T-helper 9 cell (primary cell): ENCODE measurements at regions not wholly inside any gene's neighbourhood (a gene's known extent, or its start where the extent isn't known, plus 50 kb on each side); places are given as distances from the start of the nearest gene placed in this dataset.
"Not testable (repeated sequence)": the region's sequence is repeated elsewhere in the genome, so short reads cannot be mapped to it uniquely, and the experiment has no call there.

Experiments used
- DNase-seq: peaks from one replicate; pipeline ENCODE4 v3.0.0-alpha.2; 2020

DNA sequence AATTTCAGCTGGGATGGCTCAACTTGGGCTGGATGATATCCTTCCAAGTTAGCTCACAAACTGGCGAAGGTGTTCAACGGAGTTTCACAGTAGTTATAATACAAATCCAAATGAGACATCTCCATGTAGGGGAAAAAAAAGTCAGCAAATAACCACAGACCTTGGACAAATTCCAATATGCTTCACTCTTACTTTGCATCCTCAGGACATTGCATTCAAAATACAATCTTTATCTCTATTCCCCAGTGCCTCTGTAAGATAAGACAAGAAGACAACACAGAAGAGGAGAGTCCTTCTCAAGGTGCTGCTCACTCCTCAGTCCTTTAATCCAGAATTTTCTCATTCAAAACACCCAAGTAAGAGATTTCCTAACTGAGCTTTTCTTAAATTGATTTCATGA, 1797.7 kb downstream of the MRPL39 start:
- DNase-seq: no peak

GRCh38 chr21:23806966-23807548, 1800.2 kb downstream of the MRPL39 start:
- not testable (repeated sequence) for DNase-seq

DNA sequence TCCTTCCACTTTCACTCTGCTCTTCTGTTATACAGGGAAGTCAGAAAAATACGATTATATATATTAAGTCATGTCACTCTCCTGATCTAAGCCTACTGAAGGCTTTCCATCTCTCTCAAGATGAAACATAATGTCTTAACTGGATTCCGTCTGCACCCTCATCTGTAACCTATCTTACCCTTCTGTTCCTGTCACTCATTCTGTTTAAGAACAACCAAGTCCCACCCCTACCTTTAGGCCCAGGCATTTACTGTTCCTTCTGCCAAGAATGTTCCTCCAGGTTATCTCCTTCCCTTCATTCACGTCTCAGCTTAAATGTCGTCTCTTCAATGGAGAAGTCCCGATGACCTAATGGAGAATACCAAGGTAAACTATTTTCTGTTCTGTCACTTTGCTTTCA, 1802.4 kb downstream of the MRPL39 start:
- no peak for DNase-seq

DNA sequence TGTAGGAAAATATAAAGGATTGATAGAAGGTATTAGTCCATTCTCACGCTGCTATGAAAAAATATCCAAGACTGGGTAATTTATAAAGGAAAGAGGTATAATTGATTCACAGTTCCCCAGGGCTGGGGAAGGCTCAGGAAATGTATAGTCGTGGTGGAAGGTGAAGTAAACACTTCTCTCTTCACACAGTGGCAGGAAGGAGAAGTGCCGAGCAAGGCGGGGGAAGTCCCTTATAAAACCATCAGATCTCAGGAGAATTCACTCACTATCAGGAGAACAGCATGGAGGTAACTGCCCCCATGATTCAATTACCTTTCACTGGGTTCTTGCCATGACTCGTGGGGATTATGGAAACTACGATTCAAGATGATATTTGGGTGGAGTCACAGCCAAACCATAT, 1806.0 kb downstream of the MRPL39 start:
- DNase-seq: no peak

DNA sequence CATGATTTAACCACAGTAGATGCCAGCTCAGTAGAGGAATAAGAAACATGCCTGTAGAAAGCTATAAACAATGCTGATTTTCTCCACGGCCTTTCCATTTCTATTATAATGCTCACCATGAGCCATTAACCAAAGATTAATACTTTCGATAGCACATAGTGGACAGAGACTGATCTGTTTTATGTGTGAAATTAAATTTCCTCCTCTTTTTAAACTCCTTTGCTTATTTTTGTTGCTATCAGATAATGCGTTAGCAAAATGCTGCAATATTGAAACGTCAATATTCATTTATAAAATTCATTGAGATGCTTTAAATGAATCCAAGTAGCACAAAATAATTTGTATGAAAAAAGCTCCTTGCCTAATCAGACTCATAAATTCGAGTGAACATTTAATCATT, 1807.9 kb downstream of the MRPL39 start:
- no peak for DNase-seq

DNA sequence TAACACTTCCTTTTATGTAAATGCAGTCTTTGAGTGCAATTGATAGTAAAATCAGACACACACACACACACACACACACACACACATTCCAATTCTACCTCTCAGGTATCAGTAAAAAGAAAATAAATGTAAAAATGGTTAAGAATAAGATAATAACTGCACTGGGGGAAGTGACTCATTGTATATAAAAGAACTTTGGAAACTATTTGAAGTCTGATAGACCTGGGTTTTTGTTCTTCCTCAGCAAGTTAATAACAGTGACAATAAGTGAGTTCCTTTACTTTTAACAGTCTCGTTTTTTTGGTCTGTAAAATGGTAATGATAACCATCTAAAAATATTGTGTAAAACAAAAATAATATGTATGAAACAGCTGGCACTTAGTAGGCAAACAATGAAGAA, 1815.0 kb downstream of the MRPL39 start:
- no peak for DNase-seq

DNA sequence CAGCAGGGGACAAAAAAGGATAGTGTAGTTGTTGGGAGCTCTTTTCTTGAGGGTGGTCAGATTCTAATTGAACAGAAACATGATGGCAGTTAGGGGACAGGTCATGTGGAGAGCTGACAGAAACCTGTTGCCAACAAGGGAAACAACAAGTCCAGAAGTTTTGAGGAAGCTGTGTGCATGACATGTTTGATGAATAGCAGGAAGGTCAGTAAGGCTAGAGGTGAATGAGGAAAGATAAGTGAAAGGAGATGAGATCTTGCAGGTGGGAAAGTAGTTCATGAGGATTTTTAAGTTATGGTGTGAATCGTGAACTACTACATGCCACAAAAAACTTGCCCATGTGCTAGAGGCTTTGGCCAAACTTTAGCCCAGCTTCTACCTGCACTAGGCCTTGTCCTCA, 1817.4 kb downstream of the MRPL39 start:
- DNase-seq: no peak

- DNase-seq: no peak
Observed at GRCh38 chr21:23780326-23780725, 1827.0 kb downstream of the MRPL39 start.

DNA sequence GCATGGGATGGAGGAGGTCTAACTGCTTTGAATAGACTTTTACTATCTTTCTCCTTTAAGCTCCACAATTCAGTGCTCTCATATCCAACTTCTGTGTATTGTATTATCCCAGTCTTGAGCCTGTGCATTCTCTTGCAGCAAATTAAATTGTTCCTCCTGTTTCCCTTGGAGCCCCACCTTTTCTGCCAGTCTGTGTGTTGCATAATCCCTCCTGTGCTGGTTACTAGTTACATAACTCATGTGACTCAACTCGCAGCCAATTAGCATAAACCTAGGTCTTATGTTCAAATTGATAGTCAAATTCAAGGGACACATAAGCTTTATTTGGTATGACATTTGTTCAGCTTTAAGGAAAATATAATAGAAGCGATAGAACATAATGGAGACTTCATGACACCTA, 1863.5 kb downstream of the MRPL39 start:
- DNase-seq: no peak

DNA sequence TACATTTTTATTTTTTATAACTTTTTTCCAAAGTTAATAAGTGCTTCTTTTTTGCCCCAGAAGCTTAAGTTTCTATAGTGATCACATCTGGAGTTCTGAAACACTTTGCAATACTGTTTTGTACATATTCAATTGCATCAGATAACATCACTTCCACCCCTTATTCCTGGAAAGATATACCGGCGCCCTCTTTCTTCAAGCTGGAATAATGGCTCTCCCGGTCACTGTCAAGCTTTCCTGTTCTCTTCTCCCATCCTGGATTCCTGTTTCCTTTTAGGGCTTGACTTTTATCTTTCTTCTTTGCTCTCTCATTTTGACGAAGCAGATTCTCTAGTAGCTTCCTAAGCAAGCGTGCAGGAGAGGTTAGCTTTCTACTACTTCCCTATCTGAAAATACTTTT, 1866.8 kb downstream of the MRPL39 start:
- DNase-seq: no peak

DNA sequence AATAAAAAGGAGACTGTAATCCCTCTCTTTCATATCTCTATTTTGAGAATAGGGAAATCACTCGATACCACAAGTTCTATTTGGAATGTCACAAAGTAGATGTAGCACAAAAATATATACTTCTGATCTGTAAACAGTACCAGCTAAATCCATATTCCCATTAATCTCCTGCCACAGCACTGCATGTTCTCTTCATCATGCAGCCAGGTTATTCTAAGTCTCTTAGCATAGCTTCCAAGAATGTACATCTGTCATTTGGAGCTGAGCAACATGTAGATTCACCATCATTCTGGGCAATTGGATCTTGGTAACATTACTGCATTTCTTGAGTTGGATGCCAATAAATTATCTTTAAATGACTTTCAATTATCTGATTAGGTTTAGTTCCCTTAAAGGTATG, 1874.5 kb downstream of the MRPL39 start:
- DNase-seq: no peak

GRCh38 chr21:23729331-23729730, 1878.0 kb downstream of the MRPL39 start:
- DNase-seq: no peak

GRCh38 chr21:23725576-23725975, 1881.7 kb downstream of the MRPL39 start:
- no peak for DNase-seq

- no peak for DNase-seq
Observed at GRCh38 chr21:23718446-23719285, 1888.6 kb downstream of the MRPL39 start.

DNA sequence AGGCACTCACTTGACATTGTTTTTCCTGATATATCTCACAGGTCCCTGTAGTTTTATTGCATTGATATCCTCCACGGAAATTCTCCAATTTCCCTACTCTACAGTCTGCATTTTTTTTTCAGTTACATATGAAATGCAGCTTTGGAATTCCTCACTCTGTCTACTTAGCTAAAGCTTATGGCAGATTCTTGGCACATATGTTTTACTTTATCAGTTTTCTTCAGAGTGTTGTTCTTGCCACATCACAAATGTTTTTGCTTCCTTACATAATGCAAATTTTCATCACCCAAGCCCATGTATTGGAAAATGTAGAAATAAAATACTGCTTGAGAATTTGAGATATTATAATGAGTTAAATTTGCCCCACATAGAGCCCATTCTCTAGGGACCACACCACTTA, 1895.1 kb downstream of the MRPL39 start:
- no peak for DNase-seq

DNA sequence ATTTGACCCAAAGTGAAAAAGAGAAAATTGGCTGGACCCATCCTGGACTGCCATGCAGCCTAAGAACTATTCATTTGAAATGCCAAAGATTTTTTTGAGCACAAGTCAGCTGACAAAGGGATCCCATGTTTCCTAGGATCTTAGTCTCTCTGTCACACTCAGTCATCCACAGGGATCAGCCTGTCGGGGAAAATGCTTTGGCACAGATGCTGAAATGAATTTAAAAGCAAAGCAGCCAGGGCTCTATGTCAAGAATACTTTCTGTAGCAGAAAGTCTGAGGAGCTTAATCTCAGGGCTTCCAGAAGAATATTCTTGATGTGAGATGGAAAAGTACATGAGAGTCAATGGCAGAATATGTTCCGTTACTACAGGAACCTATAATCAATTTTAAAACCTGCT, 1900.8 kb downstream of the MRPL39 start:
- no peak for DNase-seq

DNA sequence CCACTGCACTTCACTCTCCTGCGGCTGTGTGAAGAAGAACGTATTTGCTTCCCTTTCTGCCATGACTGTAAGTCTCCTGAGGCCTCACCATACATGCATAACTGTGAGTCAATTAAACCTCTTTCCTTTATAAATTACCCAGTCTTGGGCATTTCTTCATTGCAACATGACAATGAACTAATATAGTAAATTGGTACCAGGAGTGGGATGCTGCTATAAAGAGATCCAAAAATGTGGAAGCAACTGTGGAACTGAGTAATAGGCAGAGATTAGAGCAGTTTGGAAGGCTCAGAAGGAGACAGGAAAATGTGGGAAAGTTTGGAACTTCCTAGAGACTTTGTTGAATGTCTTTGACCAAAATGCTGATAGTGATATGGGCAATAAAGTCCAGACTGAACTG, 1907.9 kb downstream of the MRPL39 start:
- DNase-seq: no peak

DNA sequence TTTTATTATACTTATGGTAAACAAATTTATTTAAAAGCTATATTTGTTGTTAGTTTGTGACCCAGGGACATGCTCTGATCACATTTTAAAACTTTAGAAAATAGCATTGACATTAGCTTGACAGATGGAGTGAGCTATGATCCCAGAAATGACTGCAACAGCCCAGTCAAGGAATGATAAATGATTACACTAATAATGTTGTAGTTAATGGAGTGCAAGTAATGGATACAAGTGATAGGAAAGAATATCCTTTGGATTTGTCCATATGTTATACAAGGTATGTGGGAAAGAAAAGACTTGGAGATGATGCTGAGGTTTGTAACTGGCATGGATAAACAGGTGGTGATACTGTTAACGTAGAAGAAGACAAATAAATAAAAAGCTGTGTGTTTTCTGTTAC, 1908.7 kb downstream of the MRPL39 start:
- DNase-seq: no peak

- no peak for DNase-seq
Observed at GRCh38 chr21:23695443-23695842, 1911.8 kb downstream of the MRPL39 start.

DNA sequence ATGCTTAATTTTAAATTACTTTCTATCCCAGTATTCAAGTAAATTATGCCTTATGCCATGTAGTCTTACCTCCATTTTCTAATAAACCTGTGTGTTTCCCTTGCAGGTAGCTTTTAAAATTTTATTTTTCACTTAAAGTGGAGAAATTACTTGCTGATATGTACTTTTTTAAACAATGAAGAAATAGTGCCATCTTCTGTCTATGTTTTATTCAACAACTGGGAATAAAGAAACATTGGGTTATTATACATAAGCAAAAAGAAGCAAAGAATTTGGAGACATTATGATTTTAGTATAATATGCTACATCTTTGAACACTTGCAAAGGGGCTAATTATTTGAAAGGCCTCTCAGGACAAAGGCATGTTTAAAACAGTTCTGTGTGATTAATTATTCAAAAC, 1912.9 kb downstream of the MRPL39 start:
- no peak for DNase-seq

DNA sequence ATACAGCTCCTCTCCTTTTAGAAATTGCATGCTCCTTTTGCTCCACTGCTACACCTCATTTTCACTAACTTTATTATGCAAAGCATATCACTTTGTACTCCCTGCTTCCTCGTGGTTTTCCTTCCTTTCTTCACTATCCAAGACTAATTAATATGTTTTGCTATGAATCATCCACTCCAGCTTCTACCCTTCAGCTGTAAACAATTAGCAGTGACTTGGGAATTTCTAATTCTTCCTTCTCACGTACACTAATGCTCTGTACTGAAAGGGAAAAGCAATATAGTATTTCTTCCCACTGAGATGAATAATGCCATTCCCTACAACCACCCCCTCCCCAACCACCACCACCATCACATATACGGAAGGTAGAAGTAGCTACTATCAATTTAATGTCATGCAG, 1917.0 kb downstream of the MRPL39 start:
- DNase-seq: no peak

GRCh38 chr21:23686737-23687523, 1920.4 kb downstream of the MRPL39 start:
- DNase-seq: no peak

- no peak for DNase-seq
Observed at GRCh38 chr21:23684431-23684830, 1922.8 kb downstream of the MRPL39 start.

- no peak for DNase-seq
Observed at GRCh38 chr21:23664193-23664694, 1943.0 kb downstream of the MRPL39 start.
